Activated CD4-positive, alpha-beta T cell treated with anti-CD3 and anti-CD28 coated beads for 36 hours (primary cell): ENCODE measurements at regions not wholly inside any gene's neighbourhood (a gene's known extent, or its start where the extent isn't known, plus 50 kb on each side); places are given as distances from the start of the nearest gene placed in this dataset.
"Not testable (repeated sequence)": the region's sequence is repeated elsewhere in the genome, so short reads cannot be mapped to it uniquely, and the experiment has no call there.

ENCODE experiments used
- ATAC-seq: fragments of 200-7000 bp; cut with Tn5 transposase; one replicate; pipeline ENCODE4 v1.10.0; 2021; ENCODE audit warnings: mild to moderate bottlenecking, moderate library complexity
- CTCF ChIA-PET: fragments of 350-600 bp; sonication (Branson Sonifier 250); formaldehyde crosslinking; loops from one replicate; lab custom pipeline; 2021; ENCODE audit warnings: antibody characterized with exemption; lab: Charles Lee
- POLR2A ChIA-PET: fragments of 350-600 bp; sonication (Branson Sonifier 250); formaldehyde crosslinking; loops from one replicate; lab custom pipeline; 2021; ENCODE audit warnings: antibody characterized with exemption, inconsistent platforms; lab: Charles Lee
- DNase-seq: peaks from one replicate; pipeline ENCODE4 v3.0.0-alpha.2; 2020
- H3K27ac Mint-ChIP-seq: one replicate; pipeline ENCODE4 v1.8.0; 2021; ENCODE audit warnings: mixed read lengths
- H3K27me3 Mint-ChIP-seq: one replicate; pipeline ENCODE4 v1.8.0; 2021; ENCODE audit warnings: mixed read lengths
- H3K36me3 Mint-ChIP-seq: one replicate; pipeline ENCODE4 v1.8.0; 2021; ENCODE audit warnings: low read depth, mixed read lengths
- H3K4me1 Mint-ChIP-seq: one replicate; pipeline ENCODE4 v1.8.0; 2021; ENCODE audit warnings: mixed read lengths
- H3K4me3 Mint-ChIP-seq: one replicate; pipeline ENCODE4 v1.8.0; 2021; ENCODE audit warnings: mild to moderate bottlenecking, moderate library complexity, mixed read lengths
- H3K9me3 Mint-ChIP-seq: one replicate; pipeline ENCODE4 v1.8.0; 2021; ENCODE audit warnings: low read depth, mixed read lengths
- intact Hi-C, 2 experiments: fragments of 100-400 bp; cut with DNase I in 1 of 2; cut with micrococcal nuclease in 1 of 2; formaldehyde crosslinking; loops; one replicate each; pipeline versions ENCODE4 v1.14.2 to v1.15.1; 2022 to 2024; cut with DNase I, micrococcal nuclease

GRCh38 chr6:19391926-19392325 lies 445.2 kb upstream of the ID4 start:
- no peaks in the 10 kb centered on the region for H3K36me3 Mint-ChIP-seq
- H3K4me1 Mint-ChIP-seq = no peaks in the 10 kb centered on the region
- H3K4me3 Mint-ChIP-seq = no peak overlapping the region
- intact Hi-C loops = no loop called here
- DNase-seq = no peak
- H3K27me3 Mint-ChIP-seq = no peaks in the 10 kb centered on the region
- no peaks in the 10 kb centered on the region for H3K9me3 Mint-ChIP-seq
- CTCF ChIA-PET = no interaction called here
- H3K27ac Mint-ChIP-seq = no peak overlapping the region
- POLR2A ChIA-PET = no interaction called here
- ATAC-seq = no peak

- intact Hi-C loops = no loop called here
- POLR2A ChIA-PET = no interaction called here
- H3K27me3 Mint-ChIP-seq = no peaks in the 10 kb centered on the region
- no peak overlapping the region for H3K27ac Mint-ChIP-seq
- DNase-seq = no peak
- no peaks in the 10 kb centered on the region for H3K4me1 Mint-ChIP-seq
- no peaks in the 10 kb centered on the region for H3K9me3 Mint-ChIP-seq
- ATAC-seq = no peak
- no peaks in the 10 kb centered on the region for H3K36me3 Mint-ChIP-seq
- CTCF ChIA-PET = no interaction called here
- H3K4me3 Mint-ChIP-seq = no peak overlapping the region
Observed at GRCh38 chr6:19394051-19394450, 443.1 kb upstream of the ID4 start.

GRCh38 chr6:19394687-19395086 lies 442.5 kb upstream of the ID4 start:
- DNase-seq = no peak
- POLR2A ChIA-PET = no interaction called here
- ATAC-seq = no peak
- CTCF ChIA-PET = interaction anchor here (0.6 kb wide), 1 partner anchor 1589 kb away, joined by 3 read pairs; no protein-coding TSS in a partner anchor
- no peaks in the 10 kb centered on the region for H3K27me3 Mint-ChIP-seq
- intact Hi-C loops = no loop called here
- H3K27ac Mint-ChIP-seq = no peak overlapping the region
- no peaks in the 10 kb centered on the region for H3K9me3 Mint-ChIP-seq
- H3K4me3 Mint-ChIP-seq = no peak overlapping the region
- no peaks in the 10 kb centered on the region for H3K36me3 Mint-ChIP-seq
- no peaks in the 10 kb centered on the region for H3K4me1 Mint-ChIP-seq

GRCh38 chr6:19395316-19395715 lies 441.9 kb upstream of the ID4 start:
- no peak for ATAC-seq
- Mint-ChIP-seq H3K27ac (no peak overlapping the region), H3K9me3 (no peaks in the 10 kb centered on the region), H3K36me3 (no peaks in the 10 kb centered on the region), H3K4me3 (no peak overlapping the region), H3K27me3 (no peaks in the 10 kb centered on the region), H3K4me1 (no peaks in the 10 kb centered on the region)
- no peak for DNase-seq
- ChIA-PET CTCF (no interaction called here), POLR2A (no interaction called here)
- intact Hi-C loops = no loop called here

- H3K27ac Mint-ChIP-seq = no peak overlapping the region
- no peak for ATAC-seq
- no peak overlapping the region for H3K4me3 Mint-ChIP-seq
- H3K27me3 Mint-ChIP-seq = no peaks in the 10 kb centered on the region
- ChIA-PET CTCF (no interaction called here), POLR2A (no interaction called here)
- H3K9me3 Mint-ChIP-seq = no peaks in the 10 kb centered on the region
- DNase-seq = no peak
- intact Hi-C loops = no loop called here
- no peaks in the 10 kb centered on the region for H3K36me3 Mint-ChIP-seq
- H3K4me1 Mint-ChIP-seq = no peaks in the 10 kb centered on the region
Observed at GRCh38 chr6:19399406-19399805, 437.8 kb upstream of the ID4 start.

GRCh38 chr6:19404884-19405283 lies 432.3 kb upstream of the ID4 start:
- H3K9me3 Mint-ChIP-seq = peaks cover 14% of the 10 kb centered on the region
- CTCF ChIA-PET, H3K27me3 Mint-ChIP-seq, H3K27ac Mint-ChIP-seq, DNase-seq, H3K36me3 Mint-ChIP-seq, H3K4me3 Mint-ChIP-seq, intact Hi-C loops, POLR2A ChIA-PET, H3K4me1 Mint-ChIP-seq, ATAC-seq: not testable (repeated sequence)

GRCh38 chr6:19408331-19408730 lies 428.8 kb upstream of the ID4 start:
- intact Hi-C loops = no loop called here
- no peak overlapping the region for H3K27ac Mint-ChIP-seq
- ATAC-seq (no peak), DNase-seq (no peak)
- POLR2A ChIA-PET = no interaction called here
- no peak overlapping the region for H3K4me3 Mint-ChIP-seq
- no peaks in the 10 kb centered on the region for H3K36me3 Mint-ChIP-seq
- no peaks in the 10 kb centered on the region for H3K27me3 Mint-ChIP-seq
- H3K4me1 Mint-ChIP-seq = no peaks in the 10 kb centered on the region
- H3K9me3 Mint-ChIP-seq = peaks cover 17% of the 10 kb centered on the region
- CTCF ChIA-PET = no interaction called here

- CTCF ChIA-PET = no interaction called here
- H3K9me3 Mint-ChIP-seq = peaks cover 8% of the 10 kb centered on the region
- H3K4me1 Mint-ChIP-seq = no peaks in the 10 kb centered on the region
- H3K4me3 Mint-ChIP-seq = no peak overlapping the region
- no peak overlapping the region for H3K27ac Mint-ChIP-seq
- DNase-seq = no peak
- H3K27me3 Mint-ChIP-seq = no peaks in the 10 kb centered on the region
- POLR2A ChIA-PET = no interaction called here
- H3K36me3 Mint-ChIP-seq = no peaks in the 10 kb centered on the region
- intact Hi-C loops = no loop called here
- ATAC-seq = no peak
Observed at GRCh38 chr6:19410481-19410880, 426.7 kb upstream of the ID4 start.

GRCh38 chr6:19413323-19413722 lies 423.8 kb upstream of the ID4 start:
- ChIA-PET CTCF (no interaction called here), POLR2A (no interaction called here)
- Mint-ChIP-seq H3K4me1 (no peaks in the 10 kb centered on the region), H3K27me3 (no peaks in the 10 kb centered on the region), H3K27ac (no peak overlapping the region), H3K36me3 (no peaks in the 10 kb centered on the region), H3K9me3 (peaks cover 9% of the 10 kb centered on the region), H3K4me3 (no peak overlapping the region)
- intact Hi-C loops = no loop called here
- DNase-seq = no peak
- ATAC-seq = no peak

- H3K27ac Mint-ChIP-seq = no peak overlapping the region
- POLR2A ChIA-PET = no interaction called here
- H3K4me1 Mint-ChIP-seq = no peaks in the 10 kb centered on the region
- intact Hi-C loops = no loop called here
- no peak for ATAC-seq
- H3K27me3 Mint-ChIP-seq = no peaks in the 10 kb centered on the region
- peaks cover 9% of the 10 kb centered on the region for H3K9me3 Mint-ChIP-seq
- no peaks in the 10 kb centered on the region for H3K36me3 Mint-ChIP-seq
- CTCF ChIA-PET = no interaction called here
- no peak overlapping the region for H3K4me3 Mint-ChIP-seq
- no peak for DNase-seq
Observed at GRCh38 chr6:19415605-19416326, 421.4 kb upstream of the ID4 start.

- no peak overlapping the region for H3K27ac Mint-ChIP-seq
- H3K27me3 Mint-ChIP-seq = no peaks in the 10 kb centered on the region
- CTCF ChIA-PET = no interaction called here
- intact Hi-C loops = no loop called here
- no peaks in the 10 kb centered on the region for H3K4me1 Mint-ChIP-seq
- DNase-seq (no peak), ATAC-seq (no peak)
- no peaks in the 10 kb centered on the region for H3K36me3 Mint-ChIP-seq
- no peak overlapping the region for H3K4me3 Mint-ChIP-seq
- POLR2A ChIA-PET = no interaction called here
- H3K9me3 Mint-ChIP-seq = peaks cover 7% of the 10 kb centered on the region
Observed at GRCh38 chr6:19416811-19417210, 420.4 kb upstream of the ID4 start.

- H3K4me3 Mint-ChIP-seq = no peak overlapping the region
- ATAC-seq (no peak), DNase-seq (no peak)
- POLR2A ChIA-PET = no interaction called here
- no peak overlapping the region for H3K27ac Mint-ChIP-seq
- H3K9me3 Mint-ChIP-seq = peaks cover 7% of the 10 kb centered on the region
- CTCF ChIA-PET = no interaction called here
- H3K27me3 Mint-ChIP-seq = no peaks in the 10 kb centered on the region
- H3K4me1 Mint-ChIP-seq = no peaks in the 10 kb centered on the region
- no peaks in the 10 kb centered on the region for H3K36me3 Mint-ChIP-seq
- intact Hi-C loops = no loop called here
Observed at GRCh38 chr6:19417713-19418112, 419.5 kb upstream of the ID4 start.
